ENCODE measurements at regions not wholly inside any gene's neighbourhood (a gene's known extent, or its start where the extent isn't known, plus 50 kb on each side); places are given as distances from the start of the nearest gene placed in this dataset.

- DNase-seq (no peak), ATAC-seq (no peak)
- H3K4me1 Mint-ChIP-seq = no peaks in the 10 kb centered on the region
- H3K36me3 Mint-ChIP-seq (ENCODE audit: low read depth) = no peaks in the 10 kb centered on the region
- no peaks in the 10 kb centered on the region for H3K9me3 Mint-ChIP-seq
- H3K27ac Mint-ChIP-seq = no peak overlapping the region
- no peak overlapping the region for H3K4me3 Mint-ChIP-seq
- peaks cover 13% of the 10 kb centered on the region for H3K27me3 Mint-ChIP-seq
Measured at GRCh38 chr3:70539908-70540307, 227.5 kb upstream of the MDFIC2 start.

GRCh38 chr3:70532806-70533205 lies 220.4 kb upstream of the MDFIC2 start:
- no peak overlapping the region for H3K4me3 Mint-ChIP-seq
- ATAC-seq (no peak), DNase-seq (no peak)
- no peaks in the 10 kb centered on the region for H3K4me1 Mint-ChIP-seq
- peaks cover 8% of the 10 kb centered on the region for H3K27me3 Mint-ChIP-seq
- H3K27ac Mint-ChIP-seq = no peak overlapping the region
- no peaks in the 10 kb centered on the region for H3K36me3 Mint-ChIP-seq (ENCODE audit: low read depth)
- H3K9me3 Mint-ChIP-seq = no peaks in the 10 kb centered on the region

- Mint-ChIP-seq H3K9me3 (no peaks in the 10 kb centered on the region), H3K27ac (no peak overlapping the region), H3K27me3 (peaks cover 6% of the 10 kb centered on the region), H3K4me3 (no peak overlapping the region), H3K4me1 (no peaks in the 10 kb centered on the region), H3K36me3 (ENCODE audit: low read depth) (no peaks in the 10 kb centered on the region)
- ATAC-seq = no peak
- DNase-seq = no peak
Measured at GRCh38 chr3:70531838-70532489, 219.5 kb upstream of the MDFIC2 start.

GRCh38 chr3:70531063-70531657 lies 218.7 kb upstream of the MDFIC2 start:
- H3K9me3 Mint-ChIP-seq = no peaks in the 10 kb centered on the region
- no peak for DNase-seq

GRCh38 chr3:70530626-70531025 lies 218.2 kb upstream of the MDFIC2 start:
- Mint-ChIP-seq H3K9me3 (no peaks in the 10 kb centered on the region), H3K4me1 (no peaks in the 10 kb centered on the region), H3K27ac (no peak overlapping the region), H3K4me3 (no peak overlapping the region), H3K36me3 (ENCODE audit: low read depth) (no peaks in the 10 kb centered on the region), H3K27me3 (peaks cover under 1% of the 10 kb centered on the region)
- no peak for DNase-seq
- no peak for ATAC-seq

More at GRCh38 chr3:70531063-70531657, 218.7 kb upstream of the MDFIC2 start:
- H3K4me3 Mint-ChIP-seq = no peak overlapping the region
- H3K27me3 Mint-ChIP-seq = peaks cover 3% of the 10 kb centered on the region
- no peak for ATAC-seq
- no peaks in the 10 kb centered on the region for H3K36me3 Mint-ChIP-seq (ENCODE audit: low read depth)
- no peak overlapping the region for H3K27ac Mint-ChIP-seq
- H3K4me1 Mint-ChIP-seq = no peaks in the 10 kb centered on the region

- Mint-ChIP-seq H3K36me3 (ENCODE audit: low read depth) (no peaks in the 10 kb centered on the region), H3K27ac (no peak overlapping the region), H3K9me3 (no peaks in the 10 kb centered on the region), H3K4me1 (no peaks in the 10 kb centered on the region), H3K4me3 (no peak overlapping the region), H3K27me3 (no peaks in the 10 kb centered on the region)
- no peak for DNase-seq
- ATAC-seq = no peak
Measured at GRCh38 chr3:70527026-70527425, 214.6 kb upstream of the MDFIC2 start.

GRCh38 chr3:70519913-70520659 lies 207.6 kb upstream of the MDFIC2 start:
- Mint-ChIP-seq H3K9me3 (no peaks in the 10 kb centered on the region), H3K36me3 (ENCODE audit: low read depth) (no peaks in the 10 kb centered on the region), H3K27me3 (peaks cover 6% of the 10 kb centered on the region), H3K27ac (no peak overlapping the region), H3K4me3 (no peak overlapping the region), H3K4me1 (no peaks in the 10 kb centered on the region)
- no peak for ATAC-seq
- no peak for DNase-seq

GRCh38 chr3:70519026-70519425 lies 206.6 kb upstream of the MDFIC2 start:
- peaks cover 8% of the 10 kb centered on the region for H3K27me3 Mint-ChIP-seq
- no peak overlapping the region for H3K4me3 Mint-ChIP-seq
- H3K4me1 Mint-ChIP-seq = no peaks in the 10 kb centered on the region
- no peaks in the 10 kb centered on the region for H3K36me3 Mint-ChIP-seq (ENCODE audit: low read depth)
- no peaks in the 10 kb centered on the region for H3K9me3 Mint-ChIP-seq
- no peak overlapping the region for H3K27ac Mint-ChIP-seq
- DNase-seq (no peak), ATAC-seq (no peak)

GRCh38 chr3:70518356-70518755 lies 205.9 kb upstream of the MDFIC2 start:
- Mint-ChIP-seq H3K4me3 (no peak overlapping the region), H3K9me3 (no peaks in the 10 kb centered on the region), H3K4me1 (no peaks in the 10 kb centered on the region), H3K27ac (no peak overlapping the region), H3K27me3 (peaks cover 8% of the 10 kb centered on the region), H3K36me3 (ENCODE audit: low read depth) (no peaks in the 10 kb centered on the region)
- DNase-seq (no peak), ATAC-seq (no peak)

- DNase-seq (no peak), ATAC-seq (no peak)
- Mint-ChIP-seq H3K27me3 (peaks cover 8% of the 10 kb centered on the region), H3K36me3 (ENCODE audit: low read depth) (no peaks in the 10 kb centered on the region), H3K4me1 (no peaks in the 10 kb centered on the region), H3K27ac (no peak overlapping the region), H3K9me3 (no peaks in the 10 kb centered on the region), H3K4me3 (no peak overlapping the region)
Measured at GRCh38 chr3:70517124-70517890, 204.9 kb upstream of the MDFIC2 start.

- no peak overlapping the region for H3K4me3 Mint-ChIP-seq
- ATAC-seq = no peak
- no peak overlapping the region for H3K27ac Mint-ChIP-seq
- H3K9me3 Mint-ChIP-seq = no peaks in the 10 kb centered on the region
- DNase-seq = no peak
- peaks cover 8% of the 10 kb centered on the region for H3K27me3 Mint-ChIP-seq
- H3K4me1 Mint-ChIP-seq = no peaks in the 10 kb centered on the region
- H3K36me3 Mint-ChIP-seq (ENCODE audit: low read depth) = no peaks in the 10 kb centered on the region
Measured at GRCh38 chr3:70516076-70516475, 203.6 kb upstream of the MDFIC2 start.

- Mint-ChIP-seq H3K36me3 (ENCODE audit: low read depth) (no peaks in the 10 kb centered on the region), H3K27ac (no peak overlapping the region), H3K4me3 (no peak overlapping the region), H3K9me3 (no peaks in the 10 kb centered on the region), H3K4me1 (no peaks in the 10 kb centered on the region), H3K27me3 (peaks cover 10% of the 10 kb centered on the region)
- no peak for ATAC-seq
- no peak for DNase-seq
Measured at GRCh38 chr3:70507486-70507885, 195.0 kb upstream of the MDFIC2 start.

GRCh38 chr3:70506775-70507174 lies 194.3 kb upstream of the MDFIC2 start:
- DNase-seq (no peak), ATAC-seq (no peak)
- Mint-ChIP-seq H3K4me1 (no peaks in the 10 kb centered on the region), H3K27ac (no peak overlapping the region), H3K36me3 (ENCODE audit: low read depth) (no peaks in the 10 kb centered on the region), H3K27me3 (peaks cover 10% of the 10 kb centered on the region), H3K9me3 (no peaks in the 10 kb centered on the region), H3K4me3 (no peak overlapping the region)

- H3K4me3 Mint-ChIP-seq = no peak overlapping the region
- peaks cover 6% of the 10 kb centered on the region for H3K27me3 Mint-ChIP-seq
- H3K36me3 Mint-ChIP-seq (ENCODE audit: low read depth) = no peaks in the 10 kb centered on the region
- no peak for ATAC-seq
- no peak overlapping the region for H3K27ac Mint-ChIP-seq
- no peak for DNase-seq
- no peaks in the 10 kb centered on the region for H3K9me3 Mint-ChIP-seq
- H3K4me1 Mint-ChIP-seq = no peaks in the 10 kb centered on the region
Measured at GRCh38 chr3:70501561-70501960, 189.1 kb upstream of the MDFIC2 start.

GRCh38 chr3:70488816-70489215 lies 176.4 kb upstream of the MDFIC2 start:
- Mint-ChIP-seq H3K27me3 (peaks cover 10% of the 10 kb centered on the region), H3K36me3 (ENCODE audit: low read depth) (no peaks in the 10 kb centered on the region), H3K4me1 (no peaks in the 10 kb centered on the region), H3K27ac (no peak overlapping the region), H3K9me3 (no peaks in the 10 kb centered on the region), H3K4me3 (no peak overlapping the region)
- ATAC-seq = no peak
- no peak for DNase-seq

Data from activated naive CD8-positive, alpha-beta T cell treated with anti-CD3 and anti-CD28 coated beads, Interleukin-2, amount 50 U/mL, for 24 hours (primary cell).